NCI-H226 (cell line): ENCODE measurements at regions not wholly inside any gene's neighbourhood (a gene's known extent, or its start where the extent isn't known, plus 50 kb on each side); places are given as distances from the start of the nearest gene placed in this dataset.

Experiments used
- DNase-seq: peaks from one replicate; pipeline ENCODE4 v3.0.0-alpha.2; 2015

DNA sequence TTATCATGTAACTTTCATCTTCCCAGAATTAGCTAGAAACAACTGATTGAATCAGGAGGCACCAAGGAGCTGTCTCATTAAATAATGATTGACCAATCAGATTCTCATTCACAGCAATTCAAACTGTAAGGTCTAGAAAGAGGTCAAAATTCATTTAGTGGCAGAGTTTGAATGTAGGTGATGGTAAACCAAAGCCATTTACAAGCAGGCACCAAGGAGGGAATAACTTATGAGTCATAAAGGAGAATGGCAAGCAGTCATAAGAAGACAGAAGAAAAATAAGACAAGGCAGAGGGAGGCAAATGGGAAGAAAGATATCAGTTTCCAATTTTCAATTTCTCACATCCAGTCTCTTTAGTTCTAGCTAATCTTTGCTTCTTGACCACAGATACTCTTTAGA, 52.9 kb upstream of the DEFB112 start:
- DNase-seq, result no peak

DNA sequence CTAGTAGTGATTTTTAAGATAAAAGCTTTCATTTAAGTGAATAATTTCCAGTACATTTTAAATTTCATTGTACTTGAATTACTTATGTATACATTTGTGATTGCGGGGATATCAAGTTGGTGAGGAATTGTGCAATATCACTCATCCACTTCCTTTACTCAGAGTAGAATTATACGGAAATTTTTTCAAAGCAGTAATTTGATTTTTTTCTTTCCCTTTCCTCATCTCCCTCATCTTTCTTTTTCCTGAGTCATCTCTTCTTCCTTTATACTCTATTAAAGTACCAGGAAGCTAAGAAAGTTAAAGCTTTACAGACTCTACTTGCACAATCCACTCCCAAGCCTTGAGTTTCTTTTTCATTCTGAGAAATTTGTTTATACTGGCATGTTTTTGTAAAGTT, 60.9 kb upstream of the DEFB112 start:
- DNase-seq, result no peak

DNA sequence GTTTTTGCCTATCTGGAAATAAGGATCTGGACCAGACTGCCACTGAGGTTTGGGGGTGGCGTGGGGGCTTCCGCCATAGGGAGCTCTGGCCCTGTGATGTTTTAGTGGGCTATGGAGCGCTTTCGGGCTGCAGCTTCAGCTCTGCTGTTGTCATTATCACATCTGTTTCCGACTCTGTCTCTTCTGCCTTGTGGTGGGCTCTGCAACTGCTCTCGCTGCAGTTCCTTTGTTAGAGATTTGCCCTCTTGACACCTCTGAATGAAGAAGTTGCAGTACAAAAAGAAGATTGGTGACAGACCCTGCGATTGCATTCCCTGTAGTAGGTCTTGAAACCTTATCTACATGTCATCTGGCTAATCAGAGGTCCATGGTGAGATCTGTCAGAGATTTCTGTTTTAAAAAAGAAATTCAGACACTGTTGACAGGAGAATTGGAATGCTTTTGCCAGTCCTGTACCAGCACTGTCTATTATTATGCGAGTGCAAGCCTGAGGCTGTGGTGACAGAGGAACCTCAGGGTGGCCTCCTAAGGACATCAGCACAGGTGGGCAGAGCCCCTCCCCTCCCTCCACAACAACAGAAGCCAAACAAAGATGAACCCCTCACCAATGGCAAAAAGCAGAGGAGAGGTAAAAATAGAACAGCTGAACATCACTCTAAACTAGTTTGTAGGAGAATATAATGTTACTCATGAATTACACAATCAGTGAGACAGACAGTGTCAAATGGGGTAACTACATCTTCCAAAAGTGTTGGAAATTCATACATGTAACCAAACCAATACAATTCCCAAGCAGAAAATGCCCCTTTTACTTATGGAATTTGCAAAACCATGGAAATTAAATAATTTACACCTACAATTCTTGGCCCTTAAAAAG, 63.5 kb upstream of the DEFB112 start:
- no peak for DNase-seq

- no peak for DNase-seq
Measured at GRCh38 chr6:50116390-50116789, 66.7 kb upstream of the DEFB112 start.

GRCh38 chr6:50116797-50117542, 67.2 kb upstream of the DEFB112 start:
- no peak for DNase-seq

GRCh38 chr6:50120300-50120699, 70.6 kb upstream of the DEFB112 start:
- DNase-seq, result peak; percentile 82

GRCh38 chr6:50123688-50124087, 74.0 kb upstream of the DEFB112 start:
- no peak for DNase-seq

DNA sequence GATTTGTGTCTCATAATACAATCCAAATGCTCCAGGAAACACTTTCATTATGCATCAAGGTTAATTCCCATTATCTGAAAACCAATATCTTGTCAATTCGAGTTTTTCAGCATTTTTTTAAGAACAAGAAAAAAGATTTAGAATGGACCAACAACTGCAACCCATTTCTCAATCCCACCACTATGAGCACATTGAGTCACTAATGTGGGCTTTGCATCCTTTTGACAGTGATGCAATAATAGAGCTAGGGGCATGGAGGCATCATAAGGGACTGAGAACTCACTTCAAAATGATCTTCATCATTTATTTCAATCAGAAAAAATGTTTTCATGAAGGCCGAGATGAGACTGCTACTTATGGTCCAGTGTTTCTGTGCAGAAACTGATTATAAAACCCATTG, 74.8 kb upstream of the DEFB112 start:
- no peak for DNase-seq

DNA sequence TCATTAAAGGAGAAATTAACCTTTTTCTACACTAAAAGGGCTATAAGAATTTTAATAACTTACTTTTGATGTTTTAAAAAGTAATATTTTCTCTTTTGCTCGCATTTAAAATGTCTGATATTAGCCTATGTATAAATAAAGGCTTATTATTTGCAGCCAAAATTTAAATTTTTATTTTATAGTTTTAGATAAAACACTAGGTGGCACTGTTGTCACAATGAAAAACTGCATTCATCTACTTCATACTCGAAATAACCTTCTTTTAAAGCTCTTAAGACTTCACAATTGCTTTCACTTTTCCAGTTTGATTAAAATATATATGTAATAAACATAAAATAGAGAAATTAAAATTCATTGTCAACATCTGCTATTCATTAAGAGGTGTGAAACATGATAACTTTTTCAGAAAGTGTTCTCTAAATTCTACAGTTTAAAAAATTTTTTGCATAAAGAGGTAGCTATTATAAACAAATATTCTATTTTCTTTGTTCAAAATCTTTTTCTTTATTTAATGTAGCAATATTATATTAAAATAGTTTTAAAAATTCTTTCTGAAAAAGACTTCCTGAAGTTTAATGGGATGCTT, 78.8 kb upstream of the DEFB112 start:
- no peak for DNase-seq

GRCh38 chr6:50135968-50136367, 86.2 kb upstream of the DEFB112 start:
- no peak for DNase-seq

- DNase-seq, result no peak
Measured at GRCh38 chr6:50141100-50141499, 91.4 kb upstream of the DEFB112 start.

DNA sequence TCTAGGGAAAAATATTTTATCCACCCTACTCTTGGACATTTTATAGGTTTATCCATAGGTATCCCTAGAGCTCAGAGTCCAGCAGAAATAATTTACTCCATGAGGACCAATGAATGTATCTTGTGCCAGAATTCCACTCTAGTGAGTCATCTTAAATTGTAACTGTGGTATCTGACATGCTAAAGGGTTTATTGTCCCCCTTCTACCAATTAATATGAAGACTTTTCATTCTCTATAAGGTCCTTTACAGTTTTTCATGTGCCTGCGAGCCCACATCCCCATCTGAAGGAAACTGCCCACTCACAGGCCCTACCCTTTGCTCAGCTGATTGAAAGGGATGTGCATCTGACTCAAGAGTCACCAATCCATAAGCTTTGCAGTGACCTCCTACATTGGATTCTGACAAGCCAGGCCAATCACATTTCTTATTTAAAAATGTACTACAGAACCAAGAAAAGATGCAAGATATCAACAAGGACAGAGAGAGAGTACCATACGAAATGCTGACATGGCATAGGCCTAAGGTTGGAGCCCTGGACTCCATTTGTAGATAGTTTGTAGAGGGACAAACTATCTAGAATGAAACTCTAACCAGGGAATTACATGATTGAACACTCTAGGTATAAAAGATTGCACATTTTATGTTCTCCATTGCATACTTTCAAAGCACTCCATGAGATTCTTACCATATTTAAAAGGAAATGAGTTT, 93.4 kb upstream of the DEFB112 start:
- no peak for DNase-seq

DNA sequence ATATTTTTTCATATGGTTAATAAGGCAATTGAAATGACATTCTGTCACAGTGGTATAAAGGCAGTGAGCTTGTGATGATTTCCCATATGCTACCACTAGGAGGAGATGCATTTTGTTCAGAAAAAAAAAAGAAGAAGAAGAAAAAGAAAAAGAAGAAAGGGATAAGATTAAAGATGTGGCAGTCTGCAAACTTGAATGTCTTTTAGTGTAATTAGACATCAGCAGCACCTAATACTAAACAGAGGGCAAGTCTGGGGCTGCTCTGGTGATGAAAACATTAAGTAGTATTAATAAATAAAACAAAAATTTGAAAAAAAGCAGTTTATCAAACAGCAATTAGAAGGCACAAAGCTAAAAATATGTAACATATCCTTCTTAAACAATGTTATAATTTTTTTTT, 95.4 kb upstream of the DEFB112 start:
- no peak for DNase-seq

GRCh38 chr6:50147371-50147770, 97.6 kb upstream of the DEFB112 start:
- peak; percentile 56 for DNase-seq

GRCh38 chr6:50180646-50181045, 130.9 kb upstream of the DEFB112 start:
- no peak for DNase-seq

- DNase-seq, result no peak
Measured at GRCh38 chr6:50185006-50185405, 135.3 kb upstream of the DEFB112 start.

- no peak for DNase-seq
Measured at GRCh38 chr6:50187351-50187921, 137.7 kb upstream of the DEFB112 start.

DNA sequence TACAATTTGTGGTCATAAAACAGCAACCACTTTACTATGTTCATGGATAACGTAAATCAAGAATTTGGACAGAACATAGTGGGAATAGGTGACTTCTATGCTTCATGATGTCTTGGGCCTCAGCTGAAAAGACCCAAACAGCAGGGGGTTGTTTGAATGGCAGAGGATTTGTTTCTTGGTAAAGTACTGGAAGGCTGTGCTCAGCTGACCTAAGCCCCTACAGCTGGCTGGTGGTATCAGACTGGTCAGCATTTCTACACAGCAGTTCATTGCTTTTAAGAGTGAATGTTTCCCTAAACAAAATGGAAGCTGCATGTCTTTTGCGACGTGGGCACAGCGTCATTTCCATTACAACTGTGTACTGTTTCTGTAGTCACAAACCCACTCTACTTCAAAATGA, 148.5 kb upstream of the DEFB112 start:
- no peak for DNase-seq

- no peak for DNase-seq
Measured at GRCh38 chr6:50202766-50203165, 153.0 kb upstream of the DEFB112 start.

GRCh38 chr6:50211582-50211981, 161.9 kb upstream of the DEFB112 start:
- no peak for DNase-seq

- DNase-seq, result no peak
Measured at GRCh38 chr6:50213146-50213545, 163.4 kb upstream of the DEFB112 start.

- no peak for DNase-seq
Measured at GRCh38 chr6:50214937-50215336, 165.2 kb upstream of the DEFB112 start.

- no peak for DNase-seq
Measured at GRCh38 chr6:50217841-50218240, 168.1 kb upstream of the DEFB112 start.
